HG03354 (cell line): ENCODE measurements at regions not wholly inside any gene's neighbourhood (a gene's known extent, or its start where the extent isn't known, plus 50 kb on each side); places are given as distances from the start of the nearest gene placed in this dataset.
"Not testable (repeated sequence)": the region's sequence is repeated elsewhere in the genome, so short reads cannot be mapped to it uniquely, and the experiment has no call there.

Experiments used
- ATAC-seq: cut with Tn5 transposase; IDR thresholded peaks from one replicate; pipeline ENCODE4 v1.9.1; 2021; ENCODE audit warnings: mild to moderate bottlenecking; ENCODE audit not compliant: unreplicated experiment, poor library complexity, severe bottlenecking

DNA sequence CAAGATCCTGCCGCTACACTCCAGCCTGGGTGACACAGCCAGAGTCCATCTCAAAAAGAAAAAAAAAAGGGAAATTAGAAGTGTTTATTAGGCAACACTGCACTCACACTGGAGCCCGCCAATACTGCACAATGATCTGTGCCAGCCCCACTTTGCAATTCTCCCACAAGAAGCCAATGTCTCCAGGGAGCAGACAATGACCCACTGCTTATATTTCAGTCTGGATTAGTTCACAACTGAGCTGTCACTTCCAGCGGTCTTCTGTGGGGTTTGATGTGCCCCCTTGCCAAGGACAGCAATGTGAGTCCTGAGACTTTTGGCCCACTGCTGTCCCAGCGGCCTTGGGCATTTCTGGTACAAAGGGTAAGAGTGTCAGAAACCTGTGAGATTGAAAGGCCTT is 85.6 kb upstream of the PPM1B start:
- no peak for ATAC-seq

GRCh38 chr2:44084850-44085249 is 83.8 kb upstream of the PPM1B start:
- no peak for ATAC-seq

DNA sequence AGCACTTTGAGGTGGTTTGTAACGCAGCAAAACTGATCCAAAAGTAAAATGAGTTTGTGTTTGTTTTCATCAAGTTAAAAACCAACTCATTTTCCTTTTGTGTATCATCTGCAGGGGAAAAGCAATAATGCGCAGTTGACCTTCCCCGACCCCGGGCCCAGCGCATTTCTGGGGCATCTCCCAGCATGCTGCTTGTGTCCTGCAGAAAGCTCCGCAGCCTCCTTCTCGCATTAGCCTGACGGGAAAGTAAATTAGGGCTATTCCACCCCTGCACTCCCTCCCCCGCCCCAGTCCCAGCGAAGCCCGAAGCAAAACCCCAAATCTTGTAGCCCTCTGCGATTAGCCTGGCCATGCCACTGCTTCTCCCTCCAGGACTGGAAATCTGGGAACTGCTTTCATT is 82.0 kb upstream of the PPM1B start:
- no peak for ATAC-seq

DNA sequence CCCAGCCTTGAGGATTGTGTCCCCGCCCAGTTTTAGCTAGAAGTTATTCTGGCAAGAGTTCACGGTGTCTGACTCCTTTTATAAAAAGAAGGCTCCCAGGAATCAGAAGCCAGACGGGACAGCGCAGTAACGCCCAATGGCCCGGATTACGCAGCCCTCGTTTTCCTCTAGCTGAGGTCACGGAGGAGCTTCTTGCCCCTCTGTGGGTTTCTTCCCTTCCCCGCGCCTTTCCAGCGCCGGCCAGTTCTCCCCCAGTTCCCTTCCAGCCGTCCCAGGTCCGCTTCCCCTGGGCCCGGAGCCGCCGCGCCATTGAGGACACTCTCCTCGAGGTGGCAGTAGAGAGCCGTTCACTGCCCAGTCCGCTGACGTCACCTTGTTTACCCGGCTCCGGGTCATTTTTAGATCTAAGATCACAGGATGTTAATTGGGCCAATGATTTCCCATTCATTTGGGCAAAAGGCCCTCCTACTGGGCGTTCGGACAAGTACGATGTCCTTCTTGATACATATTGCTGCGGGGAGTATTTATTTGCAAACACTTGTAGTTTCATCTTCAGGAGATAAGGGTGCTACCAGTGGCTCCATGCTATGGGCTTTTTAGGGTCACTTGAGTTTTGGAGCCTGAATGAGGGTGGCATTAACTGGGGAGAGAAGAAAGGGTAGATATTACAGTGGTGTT is 81.5 kb upstream of the PPM1B start:
- peak; percentile 70 for ATAC-seq

DNA sequence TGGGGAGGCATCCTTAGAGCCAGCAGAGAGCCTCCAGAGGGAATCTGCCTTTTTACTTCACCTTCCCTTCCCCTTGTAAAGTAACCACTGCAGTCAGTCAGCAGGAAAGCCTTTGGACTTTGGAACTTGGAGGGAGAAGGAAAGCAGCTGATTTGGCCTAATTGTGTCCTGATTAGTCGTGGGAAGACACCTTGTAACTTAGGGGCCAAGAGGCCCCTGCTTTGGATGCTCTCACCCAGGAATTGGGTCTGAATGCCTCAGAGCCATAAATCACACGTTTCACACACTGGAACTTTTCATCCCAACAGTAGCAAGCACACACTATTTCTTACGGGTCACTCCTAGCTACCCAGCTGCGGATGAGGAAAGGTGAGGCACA is 81.0 kb upstream of the PPM1B start:
- ATAC-seq = no peak

DNA sequence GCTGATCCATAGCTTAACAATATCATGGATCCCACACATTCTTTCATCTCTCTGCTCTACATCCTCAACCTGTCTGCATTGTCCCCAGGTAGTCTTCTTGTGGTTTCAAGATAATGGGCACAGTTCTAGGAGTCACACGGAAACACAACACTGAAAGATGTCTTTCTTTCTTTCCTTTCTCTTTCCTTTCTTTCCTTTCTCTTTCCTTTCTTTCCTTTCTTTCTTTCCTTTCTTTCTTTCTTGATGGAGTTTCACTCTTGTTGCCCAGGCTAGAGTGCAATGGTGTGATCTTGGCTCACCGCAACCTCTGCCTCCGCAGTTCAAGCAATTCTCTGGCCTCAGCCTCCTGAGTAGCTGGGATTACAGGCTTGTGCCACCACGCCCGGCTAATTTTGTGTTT is 76.2 kb upstream of the PPM1B start:
- not testable (repeated sequence) for ATAC-seq

- ATAC-seq = no peak
Measured at GRCh38 chr2:44093970-44094369, 74.7 kb upstream of the PPM1B start.

GRCh38 chr2:44097322-44097907 is 71.3 kb upstream of the PPM1B start:
- ATAC-seq = no peak

DNA sequence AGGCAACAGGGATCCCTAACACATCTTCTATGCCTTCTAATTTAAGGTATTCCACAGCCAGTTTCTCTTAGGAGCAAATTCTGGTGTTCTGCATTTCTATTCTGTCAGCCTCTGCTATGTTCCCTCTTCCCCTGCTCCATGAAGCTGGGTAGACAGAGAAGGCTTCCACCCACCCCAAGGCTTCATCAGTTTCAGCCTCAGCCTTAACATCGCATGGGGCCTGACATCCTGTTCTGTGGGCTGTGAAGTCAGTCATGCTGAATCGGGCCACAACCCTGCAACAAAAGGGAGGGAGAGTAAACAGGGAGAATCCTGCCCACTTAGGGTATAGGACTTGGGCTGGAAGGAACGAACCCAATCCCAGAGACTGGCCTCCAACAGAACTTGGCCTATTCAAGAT is 70.6 kb upstream of the PPM1B start:
- peak; percentile 54 for ATAC-seq

- no peak for ATAC-seq
Measured at GRCh38 chr2:44098891-44099290, 69.8 kb upstream of the PPM1B start.

DNA sequence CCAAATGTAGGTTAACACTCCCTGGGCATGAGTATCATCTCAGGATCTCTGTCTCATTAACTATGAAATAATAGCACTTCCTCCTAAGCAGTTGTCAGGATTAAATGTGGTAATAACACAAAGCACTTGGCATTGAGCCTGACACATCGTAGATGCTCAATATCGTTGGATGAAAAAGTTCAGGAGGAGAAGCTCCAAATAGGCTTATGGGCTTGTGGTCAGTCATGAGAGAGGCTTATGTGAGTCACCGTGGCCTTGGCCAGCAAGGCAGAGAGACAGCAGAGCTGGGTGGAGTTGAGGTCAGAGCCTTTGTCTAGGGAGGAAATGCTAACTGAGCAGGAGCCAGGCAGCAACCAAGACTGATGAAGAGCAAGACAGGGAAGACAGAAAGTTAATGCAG is 68.3 kb upstream of the PPM1B start:
- ATAC-seq = no peak

DNA sequence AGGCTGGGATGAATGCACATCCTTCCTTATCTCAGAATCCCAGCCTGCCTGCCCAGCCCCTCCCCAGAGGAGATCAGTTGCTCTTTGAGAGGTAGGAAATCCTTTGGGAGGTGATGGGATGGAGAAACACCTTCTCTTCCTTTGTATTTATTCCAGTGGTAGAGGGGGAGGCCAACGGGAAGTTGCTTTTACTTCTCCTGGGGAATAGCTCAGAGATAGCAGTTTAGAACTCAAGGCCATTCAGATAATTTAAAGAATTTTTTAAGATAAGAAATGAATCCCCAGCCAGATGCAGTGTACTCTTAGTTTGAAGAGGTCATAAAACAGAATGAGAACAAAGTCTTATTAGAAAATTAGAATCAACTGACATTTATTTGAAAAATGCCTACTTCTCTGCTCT is 67.4 kb upstream of the PPM1B start:
- no peak for ATAC-seq

GRCh38 chr2:44102790-44103562 is 65.7 kb upstream of the PPM1B start:
- ATAC-seq = no peak

DNA sequence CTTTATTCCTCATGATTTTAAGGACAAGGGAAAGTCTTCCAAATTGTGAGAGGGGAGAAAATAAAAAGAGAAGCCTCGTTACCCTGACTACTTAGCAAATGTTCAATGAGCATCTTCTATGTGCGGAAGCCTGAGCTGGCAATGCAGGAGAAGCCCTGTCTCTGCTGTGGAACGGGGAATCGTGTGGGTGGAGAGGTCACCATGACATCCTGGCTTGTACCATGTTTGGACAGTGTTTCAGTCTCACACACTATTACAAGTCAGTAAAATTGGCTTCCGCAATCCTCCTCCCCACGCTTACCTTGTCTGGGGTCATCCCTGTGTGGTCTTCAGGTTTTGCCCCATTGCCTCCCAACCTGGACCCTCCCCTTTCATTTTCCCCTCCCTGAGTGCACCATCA is 65.0 kb upstream of the PPM1B start:
- no peak for ATAC-seq

DNA sequence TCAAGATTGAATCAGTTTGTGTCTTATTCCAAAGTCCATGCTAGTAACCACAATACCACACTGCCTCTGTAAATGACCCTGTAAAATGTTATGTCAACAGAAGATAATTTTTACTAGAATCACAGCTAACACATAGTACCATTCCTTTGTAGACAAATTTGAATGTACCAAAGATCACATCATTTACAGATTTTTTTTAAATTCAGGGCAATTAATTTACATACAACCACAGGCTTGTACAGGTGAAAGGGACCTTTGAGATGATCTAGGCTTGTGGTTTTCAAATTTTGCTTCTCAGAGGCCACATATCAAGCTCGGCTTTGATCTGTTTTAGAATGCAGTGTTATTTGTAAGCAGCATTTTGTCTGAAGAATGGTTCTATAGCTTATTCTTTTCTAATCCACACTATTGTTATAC is 63.8 kb upstream of the PPM1B start:
- no peak for ATAC-seq

- ATAC-seq = not testable (repeated sequence)
Measured at GRCh38 chr2:44106509-44106908, 62.2 kb upstream of the PPM1B start.

GRCh38 chr2:44107086-44107740 is 61.5 kb upstream of the PPM1B start:
- ATAC-seq = peak; percentile 88

DNA sequence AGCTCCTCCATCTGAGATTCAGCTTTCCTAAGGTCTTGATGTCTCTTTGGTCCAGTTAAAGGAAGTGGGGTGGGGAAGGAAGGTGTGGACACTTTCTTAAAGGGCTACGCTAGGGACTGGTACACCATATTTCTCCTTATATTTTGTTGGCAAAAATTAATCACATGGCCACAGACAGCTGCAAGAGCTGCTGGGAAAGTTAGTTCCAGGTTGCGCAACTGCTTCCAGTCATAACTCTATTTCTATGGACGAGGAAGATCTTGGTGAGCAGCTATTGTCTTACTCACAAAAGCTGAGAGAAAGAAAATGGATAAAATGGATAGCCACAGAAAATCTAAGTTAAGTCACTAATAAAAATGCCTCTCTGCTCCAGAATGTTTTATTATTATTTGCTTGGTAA is 60.7 kb upstream of the PPM1B start:
- no peak for ATAC-seq

- ATAC-seq = no peak
Measured at GRCh38 chr2:44109166-44109565, 59.5 kb upstream of the PPM1B start.

DNA sequence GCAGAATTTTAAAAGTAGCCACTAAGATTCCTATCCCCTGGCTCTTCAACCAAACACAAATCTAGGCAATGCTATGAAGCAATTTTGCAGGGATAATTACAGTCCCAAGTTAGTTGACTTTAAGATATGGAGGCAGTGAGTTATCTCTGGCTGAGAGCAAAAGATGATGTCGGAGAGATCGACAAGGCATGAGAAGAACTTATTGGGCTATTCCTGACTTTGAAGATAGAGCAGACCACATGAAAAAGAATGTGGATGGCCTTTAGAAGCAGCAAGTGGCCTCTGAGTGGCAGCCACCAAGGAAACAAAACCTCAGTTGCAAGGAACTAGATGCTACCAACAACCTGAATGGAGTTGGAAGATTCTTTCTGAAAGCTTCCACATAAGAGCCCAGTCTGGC is 58.2 kb upstream of the PPM1B start:
- ATAC-seq = no peak

- ATAC-seq = no peak
Measured at GRCh38 chr2:44112096-44112495, 56.6 kb upstream of the PPM1B start.
